KG1 (cell line): ENCODE measurements at regions not wholly inside any gene's neighbourhood (a gene's known extent, or its start where the extent isn't known, plus 50 kb on each side); places are given as distances from the start of the nearest gene placed in this dataset.
A peak's percentile ranks its signal among the peaks of the same experiment; 100 is the strongest.
"Not testable (repeated sequence)": the region's sequence is repeated elsewhere in the genome, so short reads cannot be mapped to it uniquely, and the experiment has no call there.

Experiments used
- DNase-seq: peaks from one replicate; lab custom pipeline; 2025; lab: John Stamatoyannopoulos, UW

- DNase-seq: no peak
These were observed 91.4 kb upstream of the KLF6 start for GRCh38 chr10:3876350-3876962.

DNA sequence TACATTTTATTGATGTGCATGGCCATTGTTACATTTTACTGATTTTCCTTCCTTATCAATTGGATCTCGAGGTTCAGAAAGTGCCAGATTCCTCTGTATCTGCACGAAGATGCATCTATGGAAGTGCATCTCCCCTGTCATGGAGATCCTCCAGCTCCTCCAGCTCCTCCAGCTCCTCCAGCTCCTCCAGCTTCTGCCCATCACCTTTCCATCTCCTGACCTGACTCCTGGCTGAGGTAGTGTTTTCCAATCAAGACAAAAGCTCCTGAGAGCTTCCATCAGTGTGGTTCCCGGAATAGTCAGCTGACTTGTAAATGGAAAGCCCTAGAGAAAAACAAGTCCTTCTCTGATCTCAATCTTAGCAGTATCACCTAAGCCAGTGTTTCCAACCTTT lies 90.8 kb upstream of the KLF6 start:
- no peak for DNase-seq

DNA sequence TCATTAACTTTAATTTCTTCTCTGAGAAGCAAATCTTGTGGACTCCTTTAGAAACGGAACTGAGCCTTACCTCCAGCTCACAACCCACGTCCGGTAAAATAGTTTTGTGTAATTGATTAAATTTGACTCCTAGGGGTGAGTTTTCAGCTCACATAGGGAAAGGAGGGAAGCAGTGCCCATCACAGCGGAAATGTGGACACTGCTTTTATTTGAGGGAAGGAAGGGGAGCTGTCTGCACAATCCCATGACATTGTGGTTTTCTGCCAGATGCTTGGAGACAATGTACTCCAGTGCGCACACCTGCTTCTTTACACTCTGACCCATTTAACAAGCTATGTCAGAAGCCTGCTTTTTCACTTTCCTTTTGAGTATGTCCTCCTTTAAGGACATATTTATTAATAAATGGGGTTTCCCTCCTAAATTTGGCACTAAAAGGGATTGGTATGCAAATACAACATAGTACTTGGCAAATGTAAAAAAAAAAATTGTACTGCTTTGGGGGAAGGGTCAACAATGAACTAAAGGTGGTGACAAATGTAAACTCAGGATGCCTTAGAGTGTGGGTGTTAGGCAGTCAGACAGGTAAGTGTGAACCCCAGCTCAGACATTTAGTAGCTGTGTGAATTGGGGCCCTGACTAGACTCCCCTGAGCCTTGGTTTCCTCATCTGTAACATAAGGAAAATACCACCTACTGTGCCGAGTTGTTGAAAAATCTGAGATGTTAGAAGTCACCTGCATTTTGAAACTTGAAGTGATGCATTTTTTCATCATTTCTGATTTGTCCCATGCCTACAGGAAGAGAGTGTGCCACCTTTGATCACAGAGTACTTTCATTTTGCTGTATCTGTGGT lies 90.2 kb upstream of the KLF6 start:
- no peak for DNase-seq

DNA sequence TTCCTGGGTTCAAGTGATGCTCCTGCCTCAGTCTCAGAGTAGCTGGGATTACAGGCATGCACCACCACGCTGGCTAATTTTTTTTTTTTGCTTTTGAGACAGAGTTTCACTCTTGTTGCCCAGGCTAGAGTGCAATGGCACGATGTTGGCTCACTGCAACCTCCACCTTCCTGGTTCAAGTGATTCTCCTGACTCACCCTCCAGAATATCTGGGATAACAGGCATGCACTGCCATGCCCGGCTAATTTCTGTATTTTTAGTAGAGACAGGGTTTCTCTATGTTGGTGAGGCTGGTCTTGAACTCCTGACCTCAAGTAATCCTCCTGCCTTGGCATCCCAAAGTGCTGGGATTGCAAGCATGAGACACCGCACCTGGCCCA lies 89.6 kb upstream of the KLF6 start:
- not testable (repeated sequence) for DNase-seq

DNA sequence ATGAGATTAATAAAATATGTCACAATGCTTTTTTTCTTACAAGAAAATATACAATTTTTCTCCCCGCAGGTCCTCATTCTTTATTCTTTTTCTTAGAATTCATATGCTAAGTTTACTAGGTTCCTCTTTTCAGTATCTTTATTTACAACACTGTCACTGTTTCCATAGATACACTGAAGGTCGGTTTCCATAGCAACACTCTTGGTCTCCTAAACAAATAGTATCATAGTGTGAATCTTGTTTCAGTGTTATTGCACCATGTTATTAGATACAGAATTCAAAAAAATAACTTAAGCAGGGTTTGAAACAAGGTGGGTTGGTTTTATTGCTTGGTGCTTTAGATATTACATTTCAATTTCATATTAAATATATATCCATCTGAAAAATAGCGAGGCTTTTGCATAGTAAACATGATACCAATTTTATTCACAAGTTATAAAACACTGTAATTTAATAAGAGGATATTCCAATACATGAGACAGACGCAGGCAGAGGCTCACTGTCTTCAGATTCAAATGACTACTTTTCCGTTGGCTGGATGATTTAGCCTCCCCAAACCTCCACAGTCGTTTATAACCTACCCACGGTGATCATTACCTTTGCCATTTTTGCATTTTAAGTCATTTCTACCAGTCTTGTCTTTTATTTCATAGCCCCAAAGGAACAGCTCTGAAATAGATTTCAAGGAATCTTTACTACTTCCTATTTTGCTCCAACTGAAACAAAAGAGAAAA lies 88.9 kb upstream of the KLF6 start:
- peak; percentile 82 for DNase-seq

- DNase-seq: no peak
These were observed 87.8 kb upstream of the KLF6 start for GRCh38 chr10:3872712-3873329.

DNA sequence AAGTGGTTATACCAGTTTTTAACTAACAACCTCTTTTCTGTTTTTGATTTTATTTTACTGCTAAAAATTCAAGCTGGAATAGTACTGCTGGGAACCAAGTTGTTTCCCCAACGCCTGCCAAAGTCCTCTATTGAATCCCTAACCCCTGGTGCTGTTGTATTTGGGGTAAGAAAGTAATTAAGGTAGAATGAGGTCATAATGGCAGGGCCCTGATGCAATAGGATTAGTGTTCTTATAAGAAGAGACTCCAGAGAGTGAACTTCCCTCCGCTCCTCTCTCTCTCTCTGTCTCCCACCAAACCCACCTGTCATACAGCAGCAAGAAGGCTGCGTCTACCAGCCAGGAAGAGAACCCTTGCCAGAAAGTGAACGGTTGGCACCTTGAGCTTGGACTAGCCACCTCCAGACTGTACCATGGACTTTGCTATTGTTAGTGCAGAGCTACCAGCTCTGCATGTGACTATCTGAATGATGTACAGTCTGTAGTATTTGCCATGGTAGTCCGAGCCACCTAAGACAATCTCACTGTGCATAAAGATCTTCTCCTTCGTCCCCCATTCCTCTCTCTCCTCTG lies 86.5 kb upstream of the KLF6 start:
- no peak for DNase-seq

DNA sequence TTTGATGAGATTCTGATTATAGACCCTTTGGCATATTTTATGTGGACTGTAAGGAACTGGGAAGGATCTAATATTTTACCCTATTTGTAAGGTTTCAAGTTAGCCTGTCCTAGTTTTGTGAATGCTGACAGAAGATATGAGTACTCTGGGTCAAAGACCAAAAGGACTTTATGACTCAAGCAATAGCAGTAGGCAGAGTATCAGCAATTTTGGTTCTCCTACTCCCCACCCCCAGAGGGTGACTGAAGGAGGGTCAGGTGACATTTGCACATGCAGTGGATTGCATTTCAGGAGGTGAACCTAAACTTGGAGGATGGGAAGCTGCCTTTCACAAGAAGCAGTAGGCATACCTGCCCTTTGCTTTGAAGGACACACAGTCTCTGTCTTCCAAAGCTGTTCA lies 84.0 kb upstream of the KLF6 start:
- DNase-seq: no peak

GRCh38 chr10:3868271-3868664 lies 83.3 kb upstream of the KLF6 start:
- no peak for DNase-seq

DNA sequence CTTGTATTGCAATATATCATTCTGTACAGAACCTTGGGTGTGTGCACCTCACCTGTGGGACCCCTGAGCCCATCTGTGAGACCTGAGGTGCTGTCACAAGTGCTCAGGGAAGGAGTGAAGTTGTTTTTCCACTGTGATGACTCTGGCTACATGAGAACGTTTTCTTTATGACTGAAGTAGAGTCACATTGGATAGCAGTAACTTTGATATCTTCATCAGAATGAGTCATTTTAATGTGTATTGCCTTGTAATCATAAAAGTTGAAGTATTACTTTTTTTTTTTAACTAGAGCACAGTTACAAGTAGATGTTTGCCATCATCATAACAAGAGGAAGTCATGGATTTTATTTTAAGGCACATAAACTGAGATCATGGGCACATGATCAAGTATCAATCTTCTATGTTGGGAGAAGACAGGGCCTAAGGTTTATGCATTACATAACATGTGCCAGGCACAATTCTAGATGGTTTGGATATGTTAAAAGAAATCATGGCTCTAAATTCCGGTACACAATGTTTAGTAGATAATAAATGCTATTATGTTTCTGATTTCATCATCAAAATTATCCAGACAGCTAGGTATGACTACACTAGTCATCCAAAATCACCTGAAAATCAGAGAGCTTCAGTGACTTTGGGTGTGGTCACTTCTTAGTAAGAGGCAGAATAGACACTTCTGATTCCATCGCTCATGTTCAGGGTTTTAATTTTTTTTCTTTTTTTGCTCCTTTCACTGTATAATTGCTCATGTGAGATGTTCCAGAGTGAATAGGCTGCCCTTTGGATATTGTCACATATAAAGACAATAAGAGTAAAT lies 82.7 kb upstream of the KLF6 start:
- no peak for DNase-seq

GRCh38 chr10:3866332-3866731 lies 81.3 kb upstream of the KLF6 start:
- no peak for DNase-seq

- DNase-seq: no peak
These were observed 80.6 kb upstream of the KLF6 start for GRCh38 chr10:3865565-3865964.

- DNase-seq: no peak
These were observed 76.8 kb upstream of the KLF6 start for GRCh38 chr10:3861795-3862194.

- DNase-seq: no peak
These were observed 73.2 kb upstream of the KLF6 start for GRCh38 chr10:3858051-3858845.

DNA sequence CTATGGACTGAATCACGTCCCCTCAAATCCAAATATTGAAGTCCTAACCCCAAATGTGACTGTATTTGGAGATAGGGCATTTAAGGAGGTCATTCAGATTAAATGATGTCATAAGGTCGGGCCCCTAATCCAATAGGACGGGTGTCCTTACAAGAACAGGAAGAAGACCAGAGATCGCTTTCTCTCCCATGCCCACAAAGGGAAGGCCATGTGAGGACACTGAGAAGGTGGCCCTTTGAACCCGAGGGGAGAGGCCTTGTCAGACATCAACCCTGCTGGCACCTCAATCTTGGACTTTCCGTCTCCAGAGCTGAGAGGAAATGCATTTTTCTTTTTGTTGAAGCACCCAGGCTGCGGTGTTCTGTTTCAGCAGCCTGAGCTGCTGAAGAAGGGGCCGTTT lies 72.3 kb upstream of the KLF6 start:
- DNase-seq: no peak

DNA sequence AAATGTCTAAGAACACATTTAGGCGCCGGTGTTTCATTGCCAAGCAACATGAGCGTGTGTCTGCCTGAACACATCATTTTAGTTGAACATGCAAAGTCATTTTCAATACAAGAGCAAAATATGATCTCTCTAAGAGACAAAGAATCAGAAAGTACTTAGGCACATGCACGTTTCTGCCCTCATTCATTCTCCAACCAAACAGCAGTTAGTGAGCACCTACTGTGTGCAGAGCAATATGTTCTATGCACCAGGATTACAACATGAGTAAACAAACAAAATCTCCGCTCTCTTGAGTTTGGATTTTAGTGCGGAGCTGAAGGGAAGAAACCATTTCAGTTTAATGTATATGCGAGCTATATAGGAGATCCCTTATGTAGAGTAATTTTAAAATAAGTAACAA lies 71.6 kb upstream of the KLF6 start:
- DNase-seq: no peak

GRCh38 chr10:3853547-3854303 lies 68.7 kb upstream of the KLF6 start:
- no peak for DNase-seq

GRCh38 chr10:3853016-3853415 lies 68.0 kb upstream of the KLF6 start:
- no peak for DNase-seq

DNA sequence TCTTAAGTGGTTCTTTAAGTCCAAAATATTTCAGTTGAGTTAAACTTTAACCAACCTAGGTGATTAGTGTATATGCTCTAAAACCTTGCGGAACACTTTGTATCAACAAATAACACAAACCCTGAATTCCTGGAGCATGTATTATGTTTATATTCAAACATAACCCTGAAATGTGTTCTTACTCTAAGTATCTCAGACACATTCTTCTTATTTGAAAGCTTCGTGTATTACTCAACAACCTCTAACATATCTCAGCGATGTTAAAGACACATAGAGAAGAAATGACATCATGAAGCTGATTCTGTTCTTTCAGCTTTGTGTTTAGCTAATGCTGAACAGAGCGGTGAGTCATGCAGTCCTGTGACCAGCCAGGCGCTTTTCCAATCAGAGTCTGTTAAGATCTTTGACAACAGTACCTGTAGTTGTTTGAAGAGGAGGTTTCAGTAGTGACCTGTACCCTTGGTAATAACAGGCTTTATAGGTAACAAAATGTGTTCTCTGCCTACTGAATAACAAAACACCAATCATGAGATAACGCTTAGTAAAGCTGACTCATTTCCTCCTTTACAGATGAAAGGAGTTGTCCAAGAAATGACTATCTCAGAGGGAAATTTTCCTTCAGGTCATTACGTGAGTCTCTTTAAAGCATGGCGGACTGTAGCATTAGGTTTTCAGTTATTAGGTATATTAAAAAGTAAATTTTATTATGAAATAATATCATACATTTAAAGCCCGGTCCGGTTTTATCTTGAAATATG lies 67.3 kb upstream of the KLF6 start:
- DNase-seq: no peak
